CD14-positive monocyte (primary cell): ENCODE measurements at regions not wholly inside any gene's neighbourhood (a gene's known extent, or its start where the extent isn't known, plus 50 kb on each side); places are given as distances from the start of the nearest gene placed in this dataset.

ENCODE experiments used
- DNase-seq, 3 donors: peaks; one replicate each; pipeline ENCODE4 v3.0.0-alpha.2; 2011 to 2022
- H2AFZ ChIP-seq: 2 replicates; pipeline ENCODE4 v1.6.0; 2012; ENCODE audit warnings: mild to moderate bottlenecking, low read depth, low read length, inconsistent platforms; ENCODE audit not compliant: insufficient read depth, poor library complexity, severe bottlenecking
- H3K27ac ChIP-seq, 2 donors: 1 replicate in 1 of 2; 2 replicates in 1 of 2; pipeline ENCODE4 v1.5.1; 2012 to 2013; ENCODE audit warnings: low read length in 2 of 2, control low read depth in 1 of 2, inconsistent platforms in 1 of 2, low read depth in 1 of 2, mild to moderate bottlenecking in 1 of 2
- H3K27me3 ChIP-seq, 2 donors: one replicate each; pipeline versions ENCODE4 v1.6.0 to v1.6.1; 2011 to 2013; ENCODE audit warnings: low read length in 2 of 2; ENCODE audit not compliant: control insufficient read depth in 2 of 2, insufficient read depth in 2 of 2
- H3K36me3 ChIP-seq, 2 donors: replicated peaks in 1 of 2; 1 replicate in 1 of 2; 2 replicates in 1 of 2; pipeline versions ENCODE4 v1.5.1 to v1.6.1; 2012 to 2013; ENCODE audit warnings: low read length in 2 of 2, control low read depth in 1 of 2, inconsistent platforms in 1 of 2, mild to moderate bottlenecking in 1 of 2; ENCODE audit not compliant: insufficient read depth in 2 of 2, control insufficient read depth in 1 of 2
- H3K4me1 ChIP-seq, 2 donors: 1 replicate in 1 of 2; 2 replicates in 1 of 2; pipeline versions ENCODE4 v1.5.1 to v1.6.1; 2012 to 2013; ENCODE audit warnings: low read length in 2 of 2, control low read depth in 1 of 2, inconsistent platforms in 1 of 2, mild to moderate bottlenecking in 1 of 2, moderate library complexity in 1 of 2; ENCODE audit not compliant: insufficient read depth in 2 of 2, control insufficient read depth in 1 of 2
- H3K4me2 ChIP-seq: replicated peaks from 2 replicates; pipeline ENCODE3; 2012; ENCODE audit warnings: low read length, moderate library complexity, mild to moderate bottlenecking; ENCODE audit not compliant: poor library complexity, severe bottlenecking; ENCODE audit errors: extremely low read depth
- H3K4me3 ChIP-seq, 3 experiments: fragments of 200-600 bp in 1 of 3; sonication (generic) in 1 of 3; replicated peaks in 1 of 3; 1 replicate in 2 of 3; 2 replicates in 1 of 3; pipeline ENCODE4 v1.5.1; 2011 to 2013; ENCODE audit warnings: low read length in 3 of 3, mild to moderate bottlenecking in 3 of 3, control low read depth in 2 of 3, low read depth in 2 of 3, inconsistent platforms in 1 of 3, moderate library complexity in 1 of 3
- H3K79me2 ChIP-seq: 2 replicates; pipeline ENCODE4 v1.6.0; 2012; ENCODE audit warnings: mild to moderate bottlenecking, control low read depth, inconsistent platforms, low read length, moderate library complexity; ENCODE audit not compliant: insufficient read depth
- H3K9ac ChIP-seq: 2 replicates; pipeline ENCODE4 v1.6.0; 2017; ENCODE audit warnings: low read length, mild to moderate bottlenecking; ENCODE audit not compliant: insufficient read depth, poor library complexity, severe bottlenecking
- H3K9me3 ChIP-seq, 2 donors: replicated peaks in 1 of 2; 1 replicate in 1 of 2; 2 replicates in 1 of 2; pipeline versions ENCODE4 v1.5.1 to v1.6.1; 2012 to 2013; ENCODE audit warnings: low read length in 2 of 2, control low read depth in 1 of 2; ENCODE audit not compliant: control insufficient read depth in 1 of 2, insufficient read depth in 1 of 2
- H4K20me1 ChIP-seq: 2 replicates; pipeline ENCODE4 v1.6.0; 2012; ENCODE audit warnings: mild to moderate bottlenecking, low read length, control low read depth, moderate library complexity; ENCODE audit not compliant: insufficient read depth
- H3K27ac Mint-ChIP-seq, 7 donors: one replicate each; pipeline ENCODE4 v1.8.0; 2020; ENCODE audit warnings: mild to moderate bottlenecking in 7 of 7, mixed read lengths in 7 of 7, moderate library complexity in 6 of 7, inconsistent platforms in 2 of 7
- H3K27me3 Mint-ChIP-seq, 3 donors: one replicate each; pipeline ENCODE4 v1.8.0; 2021 to 2022; ENCODE audit warnings: low read depth in 3 of 3, mild to moderate bottlenecking in 3 of 3, mixed read lengths in 3 of 3, moderate library complexity in 3 of 3, inconsistent platforms in 1 of 3
- H3K36me3 Mint-ChIP-seq, 2 donors: one replicate each; pipeline ENCODE4 v1.8.0; 2020; ENCODE audit warnings: mixed read lengths in 2 of 2, inconsistent platforms in 1 of 2, mild to moderate bottlenecking in 1 of 2
- H3K4me1 Mint-ChIP-seq: one replicate; pipeline ENCODE4 v1.8.0; 2020; ENCODE audit warnings: mild to moderate bottlenecking, mixed read lengths
- H3K4me3 Mint-ChIP-seq, 2 donors: one replicate each; pipeline ENCODE4 v1.8.0; 2020; ENCODE audit warnings: mild to moderate bottlenecking in 2 of 2, mixed read lengths in 2 of 2, moderate library complexity in 1 of 2
- H3K9me3 Mint-ChIP-seq, 7 donors: one replicate each; pipeline ENCODE4 v1.8.0; 2020 to 2022; ENCODE audit warnings: mixed read lengths in 7 of 7, mild to moderate bottlenecking in 6 of 7, moderate library complexity in 6 of 7, inconsistent platforms in 2 of 7
- CTCF ChIP-seq: fragments of 200-600 bp; IDR thresholded peaks from one replicate; pipeline ENCODE4 v1.8.0; 2022; ENCODE audit warnings: antibody characterized with exemption, mild to moderate bottlenecking
- WGBS: methylation state at CpG from one replicate; pipeline ENCODE4 v1.1.5; 2013; ENCODE audit warnings: missing lambda C conversion rate; ENCODE audit not compliant: insufficient coverage; 5-methylcytosine and 5-hydroxymethylcytosine counted together
- intact Hi-C, 2 donors: fragments of 100-400 bp; cut with micrococcal nuclease; formaldehyde crosslinking; loops; one replicate each; pipeline versions ENCODE4 v1.15.0 to v1.15.1; 2023

DNA sequence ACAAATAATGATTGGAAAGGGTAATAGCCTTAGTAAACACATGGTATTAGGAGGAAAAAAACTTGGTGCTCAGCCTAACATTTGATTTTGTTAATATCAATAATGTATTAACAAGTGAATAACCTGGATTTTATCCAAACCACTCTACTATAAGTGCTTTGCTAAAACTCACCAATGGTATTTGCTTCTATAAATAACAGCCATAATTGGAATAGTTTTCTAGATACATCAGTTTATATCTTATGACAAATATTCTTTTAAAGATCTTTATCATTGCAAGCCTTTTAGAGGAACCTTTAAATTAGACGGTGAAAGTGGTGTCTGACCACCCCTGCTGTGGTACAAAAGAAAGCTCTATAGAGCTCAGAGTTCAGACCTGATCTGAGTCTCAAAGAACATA lies 123.9 kb downstream of the SHOX2 start:
- Histone ChIP-seq H3K4me1 (no peaks in the 10 kb centered on the region), H2AFZ (no peak overlapping the region), H3K9me3 (no peaks in the 10 kb centered on the region), H3K36me3 (no peaks in the 10 kb centered on the region), H4K20me1 (no peaks in the 10 kb centered on the region), H3K27ac (no peak overlapping the region), H3K4me2 (no peak overlapping the region), H3K9ac (no peak overlapping the region), H3K27me3 (no peaks in the 10 kb centered on the region), H3K79me2 (no peaks in the 10 kb centered on the region), H3K4me3 (no peak overlapping the region)
- DNase-seq, result no peak
- no CpG with 5 or more reads among the region's 1 CpG for WGBS
- Mint-ChIP-seq H3K4me3 (no peak overlapping the region), H3K9me3 (peaks cover 0 to 3% (median 0%) of the 10 kb centered on the region in 7 donors), H3K36me3 (no peaks in the 10 kb centered on the region), H3K27ac (no peak overlapping the region), H3K27me3 (no peaks in the 10 kb centered on the region), H3K4me1 (no peaks in the 10 kb centered on the region)
- TF ChIP-seq CTCF, result no peak
- intact Hi-C loops, result no loop called here

GRCh38 chr3:157981819-157982218 lies 124.4 kb downstream of the SHOX2 start:
- H4K20me1 ChIP-seq, result no peaks in the 10 kb centered on the region
- H3K4me2 ChIP-seq, result no peak overlapping the region
- H3K79me2 ChIP-seq, result no peaks in the 10 kb centered on the region
- H3K36me3 ChIP-seq, result no peaks in the 10 kb centered on the region
- WGBS, result no CpG with 5 or more reads among the region's 3 CpGs
- no peak overlapping the region for H3K9ac ChIP-seq
- no peak overlapping the region for H2AFZ ChIP-seq
- H3K9me3 ChIP-seq, result no peaks in the 10 kb centered on the region
- H3K4me3 ChIP-seq, result no peak overlapping the region
- DNase-seq, result no peak
- H3K27ac Mint-ChIP-seq, result no peak overlapping the region
- TF ChIP-seq CTCF, result no peak
- peaks cover 0 to 3% (median 0%) of the 10 kb centered on the region in 7 donors for H3K9me3 Mint-ChIP-seq
- intact Hi-C loops, result no loop called here
- no peaks in the 10 kb centered on the region for H3K36me3 Mint-ChIP-seq
- H3K4me1 Mint-ChIP-seq, result no peaks in the 10 kb centered on the region
- no peaks in the 10 kb centered on the region for H3K27me3 Mint-ChIP-seq
- no peak overlapping the region for H3K4me3 Mint-ChIP-seq
- no peaks in the 10 kb centered on the region for H3K27me3 ChIP-seq
- H3K4me1 ChIP-seq, result no peaks in the 10 kb centered on the region
- H3K27ac ChIP-seq, result no peak overlapping the region
